Liver (tissue), 8 donors: ENCODE measurements at regions not wholly inside any gene's neighbourhood (a gene's known extent, or its start where the extent isn't known, plus 50 kb on each side); places are given as distances from the start of the nearest gene placed in this dataset.

ENCODE experiments used
- DNase-seq: peaks from one replicate; pipeline ENCODE4 v3.0.0-alpha.2; 2017; ENCODE audit warnings: low spot score
- H3K27ac ChIP-seq, 2 donors: one replicate each; pipeline ENCODE4 v1.7.0; 2013; ENCODE audit warnings: inconsistent platforms in 2 of 2, low read length in 2 of 2, control low read depth in 1 of 2, low read depth in 1 of 2, mild to moderate bottlenecking in 1 of 2
- H3K27me3 ChIP-seq, 4 donors: one replicate each; pipeline versions ENCODE4 v1.6.1 to v1.7.0; 2013; ENCODE audit warnings: low read length in 3 of 4, inconsistent platforms in 1 of 4, mild to moderate bottlenecking in 1 of 4, moderate library complexity in 1 of 4; ENCODE audit not compliant: control insufficient read depth in 4 of 4, insufficient read depth in 4 of 4
- H3K36me3 ChIP-seq, 4 donors: one replicate each; pipeline versions ENCODE4 v1.6.1 to v1.7.0; 2013; ENCODE audit warnings: low read length in 3 of 4, mild to moderate bottlenecking in 3 of 4, low read depth in 1 of 4, moderate library complexity in 1 of 4; ENCODE audit not compliant: control insufficient read depth in 4 of 4, insufficient read depth in 3 of 4
- H3K4me1 ChIP-seq, 4 donors: one replicate each; pipeline versions ENCODE4 v1.6.1 to v1.7.0; 2013; ENCODE audit warnings: low read length in 3 of 4, mild to moderate bottlenecking in 3 of 4, moderate library complexity in 1 of 4; ENCODE audit not compliant: control insufficient read depth in 4 of 4, insufficient read depth in 4 of 4
- H3K4me3 ChIP-seq, 3 donors: one replicate each; pipeline versions ENCODE4 v1.6.1 to v1.7.0; 2013; ENCODE audit warnings: low read length in 3 of 3, control low read depth in 1 of 3, low read depth in 1 of 3, mild to moderate bottlenecking in 1 of 3
- H3K9ac ChIP-seq, 2 donors: one replicate each; pipeline ENCODE4 v1.7.0; 2013; ENCODE audit warnings: low read length in 2 of 2, mild to moderate bottlenecking in 2 of 2, moderate library complexity in 2 of 2, control low read depth in 1 of 2, low read depth in 1 of 2
- H3K9me3 ChIP-seq, 4 donors: one replicate each; pipeline versions ENCODE4 v1.6.1 to v1.7.0; 2013; ENCODE audit warnings: low read length in 3 of 4; ENCODE audit not compliant: control insufficient read depth in 4 of 4
- ATF3 ChIP-seq: IDR thresholded peaks from 2 replicates; pipeline ENCODE4 v1.6.1; 2016; ENCODE audit warnings: antibody characterized with exemption
- CTCF ChIP-seq: fragments of 150-350 bp; IDR thresholded peaks from 2 replicates; pipeline ENCODE4 v1.5.1; 2017; ENCODE audit warnings: improper control_type of control experiment, low read depth, low read length; ENCODE audit not compliant: missing input control
- EGR1 ChIP-seq, 2 donors: IDR thresholded peaks; 2 replicates each; pipeline ENCODE4 v1.6.1; 2016 to 2018; ENCODE audit warnings: antibody characterized with exemption in 2 of 2, low read depth in 2 of 2
- FOXA1 ChIP-seq: IDR thresholded peaks from 2 replicates; pipeline ENCODE4 v1.6.1; 2016; ENCODE audit warnings: antibody characterized with exemption
- FOXA2 ChIP-seq: IDR thresholded peaks from 2 replicates; pipeline ENCODE4 v1.6.1; 2016; ENCODE audit warnings: antibody characterized with exemption
- GABPA ChIP-seq, 2 donors: IDR thresholded peaks in 1 of 2; conservative IDR thresholded peaks in 1 of 2; 2 replicates each; pipeline ENCODE4 v1.6.1; 2016; ENCODE audit warnings: antibody characterized with exemption in 2 of 2, mild to moderate bottlenecking in 1 of 2, moderate library complexity in 1 of 2
- HNF4A ChIP-seq, 2 donors: conservative IDR thresholded peaks; 2 replicates each; pipeline ENCODE4 v1.6.1; 2016; ENCODE audit warnings: antibody characterized with exemption in 2 of 2, mild to moderate bottlenecking in 2 of 2
- HNF4G ChIP-seq: IDR thresholded peaks from 2 replicates; pipeline ENCODE4 v1.6.1; 2016; ENCODE audit warnings: antibody characterized with exemption
- JUND ChIP-seq, 2 donors: IDR thresholded peaks; 2 replicates each; pipeline ENCODE4 v1.6.1; 2016; ENCODE audit warnings: antibody characterized with exemption in 2 of 2
- MAX ChIP-seq: IDR thresholded peaks from 2 replicates; pipeline ENCODE4 v1.6.1; 2016; ENCODE audit warnings: antibody characterized with exemption
- NR2F2 ChIP-seq: IDR thresholded peaks from 2 replicates; pipeline ENCODE4 v1.6.1; 2016; ENCODE audit warnings: antibody characterized with exemption
- RAD21 ChIP-seq, 2 donors: IDR thresholded peaks; 2 replicates each; pipeline ENCODE4 v1.6.1; 2016; ENCODE audit warnings: antibody characterized with exemption in 2 of 2, mild to moderate bottlenecking in 2 of 2
- REST ChIP-seq: IDR thresholded peaks from 2 replicates; pipeline ENCODE4 v1.6.1; 2016; ENCODE audit warnings: antibody characterized with exemption, mild to moderate bottlenecking
- RXRA ChIP-seq, 2 donors: IDR thresholded peaks; 2 replicates each; pipeline ENCODE4 v1.6.1; 2017 to 2018; ENCODE audit warnings: antibody characterized with exemption in 2 of 2, mild to moderate bottlenecking in 1 of 2
- SP1 ChIP-seq: IDR thresholded peaks from 2 replicates; pipeline ENCODE4 v1.6.1; 2018; ENCODE audit warnings: antibody characterized with exemption, mild to moderate bottlenecking
- TAF1 ChIP-seq: conservative IDR thresholded peaks from 2 replicates; pipeline ENCODE4 v1.6.1; 2016; ENCODE audit warnings: antibody characterized with exemption, mild to moderate bottlenecking
- YY1 ChIP-seq: IDR thresholded peaks from 2 replicates; pipeline ENCODE4 v1.6.1; 2016; ENCODE audit warnings: antibody characterized with exemption, mild to moderate bottlenecking
- ZBTB33 ChIP-seq: IDR thresholded peaks from 2 replicates; pipeline ENCODE4 v1.6.1; 2016; ENCODE audit warnings: antibody characterized with exemption
- WGBS: extraction: QIAGEN DNeasy Blood & Tissue Kit; methylation state at CpG from one replicate; pipeline ENCODE4 v1.1.7; 2013; 5-methylcytosine and 5-hydroxymethylcytosine counted together
- donor health status: healthy.
- donor health status: healthy.
- donor health status: healthy.
- donor health status: healthy.
- donor health status: healthy.

GRCh38 chr2:104321116-104321795 is 532.7 kb upstream of the POU3F3 start:
- TF ChIP-seq RXRA (IDR thresholded peaks at IDR 0.05) (no peak), SP1 (no peak), ATF3 (no peak)
- 71% methylated on average over 9 of the region's 9 CpGs for WGBS
- DNase-seq, result no peak
- H3K9me3 ChIP-seq, result no peaks in the 10 kb centered on the region
- H3K9ac ChIP-seq, result no peak overlapping the region
- H3K4me3 ChIP-seq, result no peak overlapping the region
- no peaks in the 10 kb centered on the region for H3K4me1 ChIP-seq
- no peaks in the 10 kb centered on the region for H3K36me3 ChIP-seq
- peaks cover 0 to 6% (median 0%) of the 10 kb centered on the region in 4 donors for H3K27me3 ChIP-seq
- no peak overlapping the region for H3K27ac ChIP-seq

GRCh38 chr2:104321796-104322349 is 532.0 kb upstream of the POU3F3 start:
- H3K27ac ChIP-seq, result no peak overlapping the region
- H3K9ac ChIP-seq, result no peak overlapping the region
- no peak for DNase-seq
- WGBS, result 30% methylated on average over 8 of the region's 8 CpGs
- H3K36me3 ChIP-seq, result no peaks in the 10 kb centered on the region
- no peak overlapping the region for H3K4me3 ChIP-seq
- H3K9me3 ChIP-seq, result no peaks in the 10 kb centered on the region
- no peaks in the 10 kb centered on the region for H3K4me1 ChIP-seq
- H3K27me3 ChIP-seq, result peaks cover 0 to 6% (median 0%) of the 10 kb centered on the region in 4 donors
- TF ChIP-seq EGR1 (IDR thresholded peaks at IDR 0.05; ENCODE audit: low read depth in 2 of 2) (no peak), YY1 (no peak), FOXA1 (no peak), TAF1 (no peak)

- no peak for TF ChIP-seq EGR1 (IDR thresholded peaks at IDR 0.05; ENCODE audit: low read depth in 2 of 2)
- no peak for TF ChIP-seq RAD21 (IDR thresholded peaks at IDR 0.05)
- no peak for TF ChIP-seq FOXA1
- no peak for TF ChIP-seq YY1
- TF ChIP-seq HNF4A (conservative IDR thresholded peaks at IDR 0.05), result no peak
- TF ChIP-seq CTCF, result no peak
- no peak for TF ChIP-seq GABPA (IDR thresholded peaks at IDR 0.05 in 1 of 2, conservative IDR thresholded peaks at IDR 0.05 in 1 of 2)
- no peak for TF ChIP-seq RXRA (IDR thresholded peaks at IDR 0.05)
- TF ChIP-seq MAX, result no peak
- TF ChIP-seq HNF4G, result no peak
- no peak for TF ChIP-seq TAF1
- no peak for TF ChIP-seq ATF3
- TF ChIP-seq ZBTB33, result no peak
- no peak for TF ChIP-seq SP1
- TF ChIP-seq NR2F2, result no peak
- no peak for TF ChIP-seq FOXA2
- TF ChIP-seq REST, result no peak
- TF ChIP-seq JUND (IDR thresholded peaks at IDR 0.05), result no peak
- DNase-seq, result no peak
- H3K9ac ChIP-seq, result no peak overlapping the region
- H3K36me3 ChIP-seq, result no peaks in the 10 kb centered on the region
- 38% methylated on average over 3 of the region's 3 CpGs for WGBS
- H3K4me1 ChIP-seq, result peaks cover 0 to under 1% (median 0%) of the 10 kb centered on the region in 4 donors
- H3K27ac ChIP-seq, result no peak overlapping the region
- H3K27me3 ChIP-seq, result no peaks in the 10 kb centered on the region
- H3K9me3 ChIP-seq, result no peaks in the 10 kb centered on the region
- no peak overlapping the region for H3K4me3 ChIP-seq
These were observed 521.2 kb upstream of the POU3F3 start for GRCh38 chr2:104332731-104333130.
